ENCODE measurements at regions not wholly inside any gene's neighbourhood (a gene's known extent, or its start where the extent isn't known, plus 50 kb on each side); places are given as distances from the start of the nearest gene placed in this dataset.
"Not testable (repeated sequence)": the region's sequence is repeated elsewhere in the genome, so short reads cannot be mapped to it uniquely, and the experiment has no call there.

DNA sequence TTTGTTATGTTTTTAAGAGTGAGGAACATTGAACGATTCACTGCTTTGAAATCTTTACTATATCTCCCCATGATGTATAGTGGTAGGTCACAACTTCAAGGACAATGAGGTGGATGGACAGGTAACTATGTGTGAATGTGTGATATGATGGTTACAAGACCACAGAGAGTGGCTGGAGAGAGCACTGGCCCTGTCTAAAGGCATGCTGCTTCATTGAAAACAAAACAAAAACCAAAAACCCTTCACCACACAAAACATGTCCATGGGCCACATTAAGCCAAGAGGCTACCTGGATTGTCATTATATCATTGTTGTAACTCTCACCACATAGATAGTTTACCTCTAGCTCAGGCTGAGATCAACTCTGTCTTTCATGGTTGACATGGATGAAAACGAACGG, 180.6 kb upstream of the TENT5A start:
- no peak overlapping the region for H3K4me3 ChIP-seq

DNA sequence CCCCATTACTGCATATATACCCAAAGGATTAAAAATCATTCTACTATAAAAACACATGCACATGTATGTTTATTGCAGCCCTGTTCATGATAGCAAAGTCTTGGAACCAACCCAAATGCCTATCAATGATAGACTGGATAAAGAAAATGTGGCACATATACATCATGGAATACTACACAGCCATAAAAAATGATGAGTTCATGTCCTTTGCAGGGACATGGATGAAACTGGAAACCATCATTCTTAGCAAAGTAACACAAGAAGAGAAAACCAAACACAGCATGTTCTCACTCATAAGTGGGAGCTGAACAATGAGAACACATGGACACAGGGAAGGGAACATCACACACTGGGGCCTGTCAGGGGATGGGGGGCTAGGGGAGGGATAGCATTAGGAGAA, 180.0 kb upstream of the TENT5A start:
- H3K27me3 ChIP-seq; H3K4me3 ChIP-seq; H3K36me3 ChIP-seq (replicated peaks in 1 of 2); H3K4me1 ChIP-seq (replicated peaks in 1 of 2); H3K9me3 ChIP-seq (replicated peaks in 1 of 3); intact Hi-C loops (cut with DNase I); DNase-seq; H3K27ac ChIP-seq: not testable (repeated sequence)

More for the DNA sequence above, 180.6 kb upstream of the TENT5A start:
- no peak for DNase-seq
- TF ChIP-seq POLR2A (IDR thresholded peaks at IDR 0.05), result no peak
- TF ChIP-seq, protein P1, sequence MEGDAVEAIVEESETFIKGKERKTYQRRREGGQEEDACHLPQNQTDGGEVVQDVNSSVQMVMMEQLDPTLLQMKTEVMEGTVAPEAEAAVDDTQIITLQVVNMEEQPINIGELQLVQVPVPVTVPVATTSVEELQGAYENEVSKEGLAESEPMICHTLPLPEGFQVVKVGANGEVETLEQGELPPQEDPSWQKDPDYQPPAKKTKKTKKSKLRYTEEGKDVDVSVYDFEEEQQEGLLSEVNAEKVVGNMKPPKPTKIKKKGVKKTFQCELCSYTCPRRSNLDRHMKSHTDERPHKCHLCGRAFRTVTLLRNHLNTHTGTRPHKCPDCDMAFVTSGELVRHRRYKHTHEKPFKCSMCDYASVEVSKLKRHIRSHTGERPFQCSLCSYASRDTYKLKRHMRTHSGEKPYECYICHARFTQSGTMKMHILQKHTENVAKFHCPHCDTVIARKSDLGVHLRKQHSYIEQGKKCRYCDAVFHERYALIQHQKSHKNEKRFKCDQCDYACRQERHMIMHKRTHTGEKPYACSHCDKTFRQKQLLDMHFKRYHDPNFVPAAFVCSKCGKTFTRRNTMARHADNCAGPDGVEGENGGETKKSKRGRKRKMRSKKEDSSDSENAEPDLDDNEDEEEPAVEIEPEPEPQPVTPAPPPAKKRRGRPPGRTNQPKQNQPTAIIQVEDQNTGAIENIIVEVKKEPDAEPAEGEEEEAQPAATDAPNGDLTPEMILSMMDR (IDR thresholded peaks at IDR 0.05), result no peak
- Histone ChIP-seq H3K9me3 (replicated peaks in 1 of 3) (no peaks in the 10 kb centered on the region), H3K27me3 (no peaks in the 10 kb centered on the region), H3K4me1 (replicated peaks in 1 of 2) (peaks cover 0 to 4% of the 10 kb centered on the region in 2 donors), H3K27ac (no peak overlapping the region), H3K36me3 (replicated peaks in 1 of 2) (no peaks in the 10 kb centered on the region)
- intact Hi-C loops (cut with DNase I), result no loop called here
- WGBS, 4 donors, result 80 to 95% (median 95%) methylated on average over 3 of the region's 3 CpGs

DNA sequence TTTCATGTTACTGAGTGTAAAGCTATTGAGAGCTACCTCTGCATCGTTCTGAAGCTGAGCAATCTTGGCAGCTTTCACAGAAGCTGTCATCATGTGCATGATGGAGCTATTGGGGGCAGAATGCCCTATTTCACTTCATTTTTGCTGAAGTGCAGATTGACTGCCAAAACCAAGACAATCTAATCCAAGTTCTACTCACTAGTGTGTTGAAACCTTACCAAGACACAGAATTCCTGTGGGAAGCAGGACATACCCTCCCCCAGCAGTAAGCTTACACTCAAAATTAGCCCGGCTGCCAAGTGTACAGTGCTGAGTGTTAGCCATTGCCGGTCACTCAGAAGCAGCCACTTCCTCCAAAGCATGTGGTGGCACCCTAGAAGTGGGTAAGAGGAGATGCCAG, 177.3 kb upstream of the TENT5A start:
- no peaks in the 10 kb centered on the region for H3K36me3 ChIP-seq (replicated peaks in 1 of 2)
- no peaks in the 10 kb centered on the region for H3K27me3 ChIP-seq
- H3K9me3 ChIP-seq (replicated peaks in 1 of 3), result no peaks in the 10 kb centered on the region
- TF ChIP-seq, protein P1 (IDR thresholded peaks at IDR 0.05), result no peak
- TF ChIP-seq POLR2A (IDR thresholded peaks at IDR 0.05), result no peak
- no peak overlapping the region for H3K27ac ChIP-seq
- intact Hi-C loops (cut with DNase I), result no loop called here
- H3K4me3 ChIP-seq, result no peak overlapping the region
- WGBS, 4 donors, result 65 to 73% (median 70%) methylated on average over 2 to 3 of the region's 3 CpGs
- H3K4me1 ChIP-seq (replicated peaks in 1 of 2), result no peaks in the 10 kb centered on the region
- DNase-seq, result no peak

DNA sequence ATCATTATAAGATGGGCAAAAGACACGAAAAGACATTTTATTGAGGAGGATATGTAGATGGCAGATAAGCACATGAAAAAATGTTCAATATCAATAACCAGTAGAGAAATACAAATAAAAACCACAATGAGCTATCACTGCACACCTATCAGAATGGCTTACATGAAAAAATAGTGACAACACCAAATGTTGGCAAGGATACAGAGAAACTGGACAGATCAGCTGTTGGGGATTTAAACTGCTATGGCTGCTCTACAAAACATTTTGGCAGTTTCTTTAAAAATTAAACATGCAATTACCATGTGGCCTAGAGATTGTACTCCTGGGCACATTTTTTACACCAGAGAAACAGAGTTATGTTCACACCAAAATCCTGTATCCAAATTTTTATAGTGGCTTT, 172.7 kb upstream of the TENT5A start:
- Histone ChIP-seq H3K27me3 (no peaks in the 10 kb centered on the region), H3K4me1 (replicated peaks in 1 of 2) (no peaks in the 10 kb centered on the region), H3K27ac (no peak overlapping the region), H3K36me3 (replicated peaks in 1 of 2) (peaks cover 0 to 5% of the 10 kb centered on the region in 2 donors), H3K4me3 (no peak overlapping the region), H3K9me3 (replicated peaks in 1 of 3) (no peaks in the 10 kb centered on the region)
- intact Hi-C loops (cut with DNase I), result no loop called here
- WGBS, 4 donors, result 69 to 87% (median 83%) methylated on average over 1 of the region's 1 CpG
- TF ChIP-seq POLR2A (IDR thresholded peaks at IDR 0.05), result no peak
- TF ChIP-seq, protein P1 (IDR thresholded peaks at IDR 0.05), result no peak
- DNase-seq, result no peak

DNA sequence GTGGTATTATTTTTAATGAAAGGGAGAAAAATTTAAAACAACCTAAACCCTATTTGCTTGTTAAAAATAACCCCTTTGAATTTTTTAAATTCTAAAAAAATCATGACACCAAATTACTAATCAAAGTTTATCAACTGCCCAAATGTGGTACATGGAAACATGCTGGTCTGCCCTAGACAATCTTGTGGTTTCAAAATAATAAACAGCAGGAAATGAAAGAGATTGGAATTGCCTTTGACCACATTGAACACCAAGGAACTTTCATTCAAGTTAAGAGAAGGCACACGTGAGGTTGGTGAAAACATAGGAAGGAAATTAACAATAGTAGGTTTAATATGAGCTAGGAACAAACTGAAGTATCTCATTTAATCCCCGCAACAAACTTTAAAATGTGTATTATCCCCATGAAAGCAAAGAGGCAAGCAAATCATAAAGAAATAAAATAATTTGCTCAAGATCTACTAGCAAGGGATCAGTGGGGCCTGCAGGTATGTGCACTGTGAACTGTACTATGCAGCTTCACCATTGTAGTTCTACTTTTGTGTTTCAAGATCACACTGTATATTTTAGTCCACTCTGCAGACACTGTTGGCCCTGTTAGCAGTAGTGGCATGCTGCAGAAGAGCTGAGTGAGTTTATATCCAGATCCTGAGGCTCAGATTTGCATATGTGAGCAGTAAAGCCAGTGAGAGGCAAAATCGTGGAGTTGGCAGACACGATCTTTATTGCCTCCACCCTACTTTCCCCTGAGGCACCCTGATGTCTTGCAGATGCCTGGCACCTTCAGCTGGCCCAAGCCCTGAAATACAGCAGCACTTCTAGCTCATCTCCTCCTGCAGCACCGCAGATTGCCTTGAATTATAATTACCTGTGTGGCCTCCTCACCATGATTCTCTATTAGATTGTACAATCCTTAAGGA, 157.8 kb upstream of the TENT5A start:
- no peak for DNase-seq
- H3K27me3 ChIP-seq, result no peaks in the 10 kb centered on the region
- H3K27ac ChIP-seq, result no peak overlapping the region
- H3K36me3 ChIP-seq (replicated peaks in 1 of 2), result no peaks in the 10 kb centered on the region
- H3K9me3 ChIP-seq (replicated peaks in 1 of 3), result peaks cover 0 to 11% (median 0%) of the 10 kb centered on the region in 3 donors
- H3K4me3 ChIP-seq, result no peak overlapping the region
- TF ChIP-seq, protein P1 (IDR thresholded peaks at IDR 0.05), result no peak
- TF ChIP-seq POLR2A (IDR thresholded peaks at IDR 0.05), result no peak
- H3K4me1 ChIP-seq (replicated peaks in 1 of 2), result no peaks in the 10 kb centered on the region
- whole genome bisulfite sequencing, 4 donors, result 84 to 91% (median 86%) methylated on average over 5 of the region's 5 CpGs
- intact Hi-C loops (cut with DNase I), result no loop called here
